Cardiac fibroblast (primary cell): ENCODE measurements at regions not wholly inside any gene's neighbourhood (a gene's known extent, or its start where the extent isn't known, plus 50 kb on each side); places are given as distances from the start of the nearest gene placed in this dataset.

Experiments used
- DNase-seq, 2 donors: peaks; one replicate each; pipeline versions ENCODE4 v3.0.0 to v3.0.0-alpha.2; 2010; ENCODE audit warnings: low read depth in 2 of 2
- H3K4me3 ChIP-seq, 2 donors: replicated peaks in 1 of 2; 1 replicate in 1 of 2; 2 replicates in 1 of 2; pipeline ENCODE4 v1.5.1; 2011; ENCODE audit warnings: low read depth in 2 of 2, low read length in 2 of 2, mild to moderate bottlenecking in 2 of 2, moderate library complexity in 1 of 2
- TF ChIP-seq, protein P1 (sequence below): IDR thresholded peaks from one replicate; pipeline ENCODE4 v1.5.1; 2011; ENCODE audit warnings: low read depth, mild to moderate bottlenecking, low read length, inconsistent platforms

DNA sequence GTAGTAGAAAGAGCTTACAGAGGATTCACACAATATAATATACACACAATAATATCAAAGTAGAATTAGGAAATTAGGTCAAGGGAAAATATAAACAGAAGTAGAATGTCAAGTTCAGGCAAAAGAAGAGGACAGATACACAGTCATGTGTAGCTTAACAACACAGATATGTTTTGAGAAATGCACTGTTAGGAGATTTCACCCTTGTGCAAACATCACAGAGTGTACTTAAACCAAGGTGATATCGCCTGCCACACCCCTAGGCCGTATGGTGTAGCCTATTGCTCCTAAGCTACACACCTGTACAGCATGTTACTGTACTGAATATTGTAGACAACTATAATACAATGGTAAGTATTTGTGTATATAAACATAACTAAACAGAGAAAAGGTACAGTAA is 110.0 kb upstream of the EDNRA start:
- no peak overlapping the region for H3K4me3 ChIP-seq
- no peak for DNase-seq
- TF ChIP-seq, protein P1, sequence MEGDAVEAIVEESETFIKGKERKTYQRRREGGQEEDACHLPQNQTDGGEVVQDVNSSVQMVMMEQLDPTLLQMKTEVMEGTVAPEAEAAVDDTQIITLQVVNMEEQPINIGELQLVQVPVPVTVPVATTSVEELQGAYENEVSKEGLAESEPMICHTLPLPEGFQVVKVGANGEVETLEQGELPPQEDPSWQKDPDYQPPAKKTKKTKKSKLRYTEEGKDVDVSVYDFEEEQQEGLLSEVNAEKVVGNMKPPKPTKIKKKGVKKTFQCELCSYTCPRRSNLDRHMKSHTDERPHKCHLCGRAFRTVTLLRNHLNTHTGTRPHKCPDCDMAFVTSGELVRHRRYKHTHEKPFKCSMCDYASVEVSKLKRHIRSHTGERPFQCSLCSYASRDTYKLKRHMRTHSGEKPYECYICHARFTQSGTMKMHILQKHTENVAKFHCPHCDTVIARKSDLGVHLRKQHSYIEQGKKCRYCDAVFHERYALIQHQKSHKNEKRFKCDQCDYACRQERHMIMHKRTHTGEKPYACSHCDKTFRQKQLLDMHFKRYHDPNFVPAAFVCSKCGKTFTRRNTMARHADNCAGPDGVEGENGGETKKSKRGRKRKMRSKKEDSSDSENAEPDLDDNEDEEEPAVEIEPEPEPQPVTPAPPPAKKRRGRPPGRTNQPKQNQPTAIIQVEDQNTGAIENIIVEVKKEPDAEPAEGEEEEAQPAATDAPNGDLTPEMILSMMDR: no peak

DNA sequence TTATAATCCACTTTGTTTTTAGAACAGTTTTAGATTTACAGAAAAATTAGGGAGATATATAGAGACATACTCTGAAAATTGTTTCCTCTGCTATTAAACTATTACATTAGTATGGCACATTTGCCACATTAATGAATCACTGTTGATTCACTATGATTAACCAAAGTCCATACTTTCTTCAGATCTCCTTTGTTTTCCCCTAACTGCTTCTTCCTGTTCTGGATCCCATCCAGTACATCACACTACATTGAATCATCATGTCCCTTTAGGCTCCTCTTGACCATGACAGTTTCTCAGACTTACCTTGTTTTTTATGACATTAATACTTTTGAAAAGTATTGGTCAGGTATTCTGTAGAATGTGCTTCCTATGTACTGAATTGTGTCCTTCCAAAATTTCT is 109.2 kb upstream of the EDNRA start:
- H3K4me3 ChIP-seq: no peak overlapping the region
- TF ChIP-seq, protein P1: no peak
- DNase-seq: peak; percentile 42 to 92

DNA sequence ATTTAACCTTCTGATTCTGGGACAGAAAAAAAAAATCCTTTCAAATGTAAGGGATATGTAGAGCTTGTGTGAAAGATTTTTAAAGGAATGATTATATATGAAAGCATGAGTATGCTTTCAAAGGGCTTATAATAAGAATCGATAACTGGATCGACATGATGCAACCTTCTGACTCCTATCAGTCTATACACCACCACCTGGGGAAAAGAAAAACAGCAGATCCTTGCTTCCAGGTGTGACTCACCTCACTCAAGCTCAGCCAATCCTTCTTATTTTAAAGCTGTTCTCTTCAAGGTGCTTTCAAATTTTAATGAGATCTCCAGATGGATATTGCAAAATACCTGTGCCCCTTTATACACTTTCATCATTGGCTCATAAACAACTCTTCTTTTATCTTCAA is 102.1 kb upstream of the EDNRA start:
- no peak for DNase-seq
- no peak overlapping the region for H3K4me3 ChIP-seq
- TF ChIP-seq, protein P1: no peak

DNA sequence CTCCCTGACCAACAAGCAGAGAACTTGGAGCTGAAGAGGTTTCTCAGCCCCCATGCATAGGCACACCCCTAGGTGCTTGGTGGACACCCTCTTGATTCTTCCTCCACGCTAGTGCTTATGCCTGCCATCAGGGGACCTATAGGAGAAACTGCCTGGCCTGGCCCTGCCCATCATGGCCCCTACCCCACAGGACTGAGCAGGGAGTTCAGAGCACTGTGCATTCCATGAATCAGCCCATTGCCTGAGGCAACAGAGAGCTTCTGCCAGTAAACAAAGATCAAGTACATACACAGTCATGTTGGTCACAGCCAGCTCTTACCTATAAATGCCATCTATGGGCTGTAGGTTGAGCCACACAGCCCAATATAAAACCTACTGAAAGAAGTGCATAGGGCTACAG is 99.1 kb upstream of the EDNRA start:
- no peak overlapping the region for H3K4me3 ChIP-seq
- no peak for DNase-seq
- TF ChIP-seq, protein P1: no peak

DNA sequence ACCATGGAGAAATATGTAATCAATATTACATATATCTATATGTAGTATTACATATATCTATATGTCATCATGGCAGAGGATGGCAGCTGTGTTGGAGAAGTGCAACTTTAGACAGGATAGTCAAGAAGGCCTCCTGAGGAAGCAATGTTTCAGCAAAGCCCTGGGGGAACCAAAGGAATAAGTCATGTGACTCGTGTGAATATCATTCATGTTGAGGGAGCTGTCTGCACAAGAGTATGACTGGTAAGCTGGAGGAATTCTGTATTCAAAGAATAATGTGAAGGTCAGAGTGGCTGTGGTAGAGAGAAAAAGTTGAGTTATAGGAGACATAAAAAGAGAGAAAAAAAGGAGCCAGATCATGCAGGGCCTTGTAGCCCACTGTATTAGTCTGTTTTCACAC is 92.9 kb upstream of the EDNRA start:
- H3K4me3 ChIP-seq: no peak overlapping the region
- DNase-seq: peak in 1 of 2 donors; percentile 36
- TF ChIP-seq, protein P1: no peak

DNA sequence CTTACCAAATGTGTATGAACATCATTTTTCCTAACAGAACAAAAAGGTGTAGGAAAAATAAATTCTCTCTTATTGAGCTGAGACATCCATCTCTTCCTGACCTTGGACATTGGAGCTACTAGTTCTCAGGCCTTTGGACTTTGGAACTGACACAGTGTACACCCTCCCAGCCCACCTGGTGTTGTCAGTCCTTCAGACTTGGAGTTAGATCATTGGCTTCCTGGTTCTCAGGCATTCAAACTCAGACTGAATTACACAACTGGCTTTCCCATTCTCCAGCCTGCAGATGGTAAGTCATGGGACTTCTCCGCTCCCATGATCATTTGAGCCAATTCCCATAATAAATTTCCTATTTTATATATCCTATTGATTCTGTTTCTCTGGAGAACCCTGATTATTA is 84.8 kb upstream of the EDNRA start:
- TF ChIP-seq, protein P1: no peak
- DNase-seq: no peak
- no peak overlapping the region for H3K4me3 ChIP-seq

DNA sequence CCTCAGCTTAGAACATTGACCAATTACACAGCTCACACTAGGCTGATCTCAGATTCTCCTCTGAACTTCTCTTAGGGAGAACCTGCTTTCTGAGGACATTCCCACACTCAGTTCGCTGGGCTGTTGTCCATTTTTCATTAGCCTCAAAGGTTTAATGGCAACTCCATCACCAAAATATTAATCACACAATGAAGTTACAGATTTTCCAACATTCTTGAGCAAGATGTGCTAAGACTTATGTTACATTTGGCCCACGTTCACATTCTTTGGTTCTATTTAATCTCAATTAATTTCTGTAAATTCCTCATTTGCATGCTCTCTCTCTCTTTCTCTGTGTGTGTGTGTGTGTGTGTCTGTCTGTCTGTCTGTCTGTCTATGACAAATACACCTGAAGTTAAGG is 82.3 kb upstream of the EDNRA start:
- peak in 1 of 2 donors; percentile 4 for DNase-seq
- TF ChIP-seq, protein P1: no peak
- no peak overlapping the region for H3K4me3 ChIP-seq
